ENCODE measurements at regions not wholly inside any gene's neighbourhood (a gene's known extent, or its start where the extent isn't known, plus 50 kb on each side); places are given as distances from the start of the nearest gene placed in this dataset.

- intact Hi-C loops (cut with micrococcal nuclease) = no loop called here
- ChIA-PET CTCF (no interaction called here), POLR2A (no interaction called here)
- Mint-ChIP-seq H3K27ac (no peak overlapping the region), H3K4me3 (no peak overlapping the region), H3K9me3 (no peaks in the 10 kb centered on the region), H3K4me1 (no peaks in the 10 kb centered on the region), H3K36me3 (ENCODE audit: low read depth) (no peaks in the 10 kb centered on the region), H3K27me3 (no peaks in the 10 kb centered on the region)
- TF ChIP-seq CTCF (IDR thresholded peaks at IDR 0.05) = no peak
- DNase-seq (no peak), ATAC-seq (ENCODE audit: low read depth) (no peak)
Observed at GRCh38 chr3:152944671-152945070, 109.7 kb downstream of the P2RY1 start.

- DNase-seq = no peak
- no peak for TF ChIP-seq CTCF (IDR thresholded peaks at IDR 0.05)
- H3K9me3 Mint-ChIP-seq = no peaks in the 10 kb centered on the region
- no peaks in the 10 kb centered on the region for H3K4me1 Mint-ChIP-seq
- ATAC-seq (ENCODE audit: low read depth) = no peak
- intact Hi-C loops (cut with micrococcal nuclease) = no loop called here
- H3K27me3 Mint-ChIP-seq = no peaks in the 10 kb centered on the region
- POLR2A ChIA-PET = no interaction called here
- no peak overlapping the region for H3K4me3 Mint-ChIP-seq
- CTCF ChIA-PET = no interaction called here
- H3K27ac Mint-ChIP-seq = no peak overlapping the region
- no peaks in the 10 kb centered on the region for H3K36me3 Mint-ChIP-seq (ENCODE audit: low read depth)
Observed at GRCh38 chr3:152945556-152945955, 110.6 kb downstream of the P2RY1 start.

- ChIA-PET POLR2A (no interaction called here), CTCF (no interaction called here)
- Mint-ChIP-seq H3K4me3 (no peak overlapping the region), H3K27me3 (no peaks in the 10 kb centered on the region), H3K4me1 (no peaks in the 10 kb centered on the region), H3K9me3 (no peaks in the 10 kb centered on the region), H3K27ac (no peak overlapping the region), H3K36me3 (ENCODE audit: low read depth) (no peaks in the 10 kb centered on the region)
- TF ChIP-seq CTCF (IDR thresholded peaks at IDR 0.05) = no peak
- intact Hi-C loops (cut with micrococcal nuclease) = no loop called here
- DNase-seq = no peak
- no peak for ATAC-seq (ENCODE audit: low read depth)
Observed at GRCh38 chr3:152957491-152957890, 122.6 kb downstream of the P2RY1 start.

- DNase-seq = no peak
- intact Hi-C loops (cut with micrococcal nuclease) = no loop called here
- ChIA-PET POLR2A (no interaction called here), CTCF (no interaction called here)
- no peak for ATAC-seq (ENCODE audit: low read depth)
- no peak overlapping the region for H3K27ac Mint-ChIP-seq
- no peaks in the 10 kb centered on the region for H3K27me3 Mint-ChIP-seq
- H3K4me3 Mint-ChIP-seq = no peak overlapping the region
- H3K36me3 Mint-ChIP-seq (ENCODE audit: low read depth) = no peaks in the 10 kb centered on the region
- peaks cover 2% of the 10 kb centered on the region for H3K4me1 Mint-ChIP-seq
- H3K9me3 Mint-ChIP-seq = no peaks in the 10 kb centered on the region
- no peak for TF ChIP-seq CTCF (IDR thresholded peaks at IDR 0.05)
Observed at GRCh38 chr3:152959307-152959706, 124.4 kb downstream of the P2RY1 start.

GRCh38 chr3:152960684-152961083 lies 125.8 kb downstream of the P2RY1 start:
- Mint-ChIP-seq H3K4me1 (peaks cover 15% of the 10 kb centered on the region), H3K27me3 (no peaks in the 10 kb centered on the region), H3K9me3 (no peaks in the 10 kb centered on the region), H3K36me3 (ENCODE audit: low read depth) (no peaks in the 10 kb centered on the region), H3K27ac (no peak overlapping the region), H3K4me3 (no peak overlapping the region)
- TF ChIP-seq CTCF (IDR thresholded peaks at IDR 0.05) = no peak
- ChIA-PET CTCF (no interaction called here), POLR2A (no interaction called here)
- intact Hi-C loops (cut with micrococcal nuclease) = no loop called here
- no peak for ATAC-seq (ENCODE audit: low read depth)
- DNase-seq = no peak
